Stimulated activated CD4-positive, alpha-beta T cell treated with anti-CD3 and anti-CD28 coated beads, Interleukin-12 subunit alpha, Interleukin-12 subunit beta, amount 100 ng/mL, for 48 hours (primary cell): ENCODE measurements at regions not wholly inside any gene's neighbourhood (a gene's known extent, or its start where the extent isn't known, plus 50 kb on each side); places are given as distances from the start of the nearest gene placed in this dataset.
A peak's percentile ranks its signal among the peaks of the same experiment; 100 is the strongest.

Experiments
- DNase-seq, 3 donors: peaks; one replicate each; pipeline ENCODE4 v3.0.0-alpha.2; 2020; ENCODE audit warnings: low read depth in 2 of 3, low spot score in 1 of 3

GRCh38 chr3:18886331-18886730 lies 262.0 kb upstream of the KCNH8 start:
- no peak for DNase-seq

DNA sequence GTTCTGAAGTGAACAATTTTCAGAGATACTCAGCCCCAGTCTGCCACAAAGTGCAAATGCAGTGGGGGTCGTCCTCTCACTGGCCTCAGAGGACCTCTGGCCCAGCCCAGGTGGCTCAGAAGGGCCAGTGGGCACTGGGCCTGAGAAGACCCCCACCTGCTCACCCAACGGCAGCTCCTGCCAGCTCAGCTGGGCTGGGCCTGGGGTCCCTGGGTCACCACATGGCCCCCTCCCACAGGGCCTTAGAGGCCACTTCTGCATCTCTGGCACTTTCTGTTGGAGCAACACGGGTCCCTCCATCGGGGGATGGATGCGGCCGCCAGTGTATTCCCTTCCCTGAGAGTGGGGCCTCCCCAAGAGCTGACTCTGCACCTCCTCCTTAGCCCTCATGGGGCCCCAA lies 262.7 kb upstream of the KCNH8 start:
- no peak for DNase-seq

DNA sequence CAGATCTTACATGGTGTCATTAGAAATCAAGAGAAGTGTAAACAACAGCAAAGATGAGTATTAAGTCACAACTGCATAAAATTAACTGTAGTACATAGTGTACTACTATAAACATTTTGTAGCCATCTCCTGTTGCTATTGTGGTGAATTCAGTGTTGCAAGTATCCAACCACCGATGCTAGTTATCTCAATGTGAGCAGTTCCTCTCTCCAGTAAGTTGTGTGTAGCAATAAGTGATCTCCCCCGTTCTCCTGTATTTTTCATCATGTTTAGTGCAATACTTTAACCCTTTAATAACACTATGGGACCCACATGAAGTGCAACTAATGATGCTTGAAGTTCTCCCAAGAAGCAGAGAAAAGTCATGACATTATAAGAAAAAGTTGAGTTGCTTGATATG lies 264.7 kb upstream of the KCNH8 start:
- DNase-seq = no peak

GRCh38 chr3:18880691-18881090 lies 267.6 kb upstream of the KCNH8 start:
- no peak for DNase-seq

DNA sequence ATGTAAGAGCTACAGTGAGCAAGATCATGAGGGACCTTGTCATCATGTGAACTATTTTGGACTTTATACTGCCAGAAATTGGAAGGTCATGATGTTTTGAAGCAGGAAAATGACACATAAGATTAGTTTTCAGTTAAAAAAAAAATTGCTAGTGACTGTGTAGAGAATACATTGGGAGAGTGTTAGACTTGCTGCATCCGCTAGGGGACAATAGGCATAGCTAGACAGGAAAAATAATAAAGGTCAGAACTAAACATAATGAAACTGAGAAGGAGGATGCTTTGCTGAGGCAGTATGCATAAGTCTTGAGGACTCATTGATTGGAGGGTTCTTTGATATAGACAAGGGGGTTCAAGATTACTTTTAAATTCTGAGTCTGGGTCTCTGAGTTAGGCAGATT lies 275.8 kb upstream of the KCNH8 start:
- no peak for DNase-seq

- DNase-seq = no peak
Measured at GRCh38 chr3:18870642-18871041, 277.7 kb upstream of the KCNH8 start.

GRCh38 chr3:18870074-18870640 lies 278.2 kb upstream of the KCNH8 start:
- no peak for DNase-seq

- peak in 1 of 3 donors; percentile 28 for DNase-seq
Measured at GRCh38 chr3:18868911-18869689, 279.2 kb upstream of the KCNH8 start.

DNA sequence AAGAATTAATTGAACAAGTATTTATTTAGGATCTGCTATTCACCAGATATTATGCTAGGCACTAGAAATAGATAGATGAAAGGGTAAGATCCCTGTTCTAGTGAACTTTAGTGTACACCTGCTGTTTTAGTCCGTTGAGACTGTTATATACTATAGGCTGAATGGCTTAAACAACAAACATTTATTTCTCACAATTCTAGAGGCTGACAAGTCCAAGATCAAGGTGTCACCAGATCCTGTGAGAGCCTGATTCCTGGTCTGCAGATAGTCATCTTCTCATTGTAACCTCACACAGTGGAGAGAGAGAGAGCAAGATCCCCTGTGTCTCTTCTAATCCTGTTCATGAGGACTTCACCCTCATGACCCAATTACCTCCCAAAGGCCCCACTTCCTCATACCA lies 281.4 kb upstream of the KCNH8 start:
- no peak for DNase-seq

DNA sequence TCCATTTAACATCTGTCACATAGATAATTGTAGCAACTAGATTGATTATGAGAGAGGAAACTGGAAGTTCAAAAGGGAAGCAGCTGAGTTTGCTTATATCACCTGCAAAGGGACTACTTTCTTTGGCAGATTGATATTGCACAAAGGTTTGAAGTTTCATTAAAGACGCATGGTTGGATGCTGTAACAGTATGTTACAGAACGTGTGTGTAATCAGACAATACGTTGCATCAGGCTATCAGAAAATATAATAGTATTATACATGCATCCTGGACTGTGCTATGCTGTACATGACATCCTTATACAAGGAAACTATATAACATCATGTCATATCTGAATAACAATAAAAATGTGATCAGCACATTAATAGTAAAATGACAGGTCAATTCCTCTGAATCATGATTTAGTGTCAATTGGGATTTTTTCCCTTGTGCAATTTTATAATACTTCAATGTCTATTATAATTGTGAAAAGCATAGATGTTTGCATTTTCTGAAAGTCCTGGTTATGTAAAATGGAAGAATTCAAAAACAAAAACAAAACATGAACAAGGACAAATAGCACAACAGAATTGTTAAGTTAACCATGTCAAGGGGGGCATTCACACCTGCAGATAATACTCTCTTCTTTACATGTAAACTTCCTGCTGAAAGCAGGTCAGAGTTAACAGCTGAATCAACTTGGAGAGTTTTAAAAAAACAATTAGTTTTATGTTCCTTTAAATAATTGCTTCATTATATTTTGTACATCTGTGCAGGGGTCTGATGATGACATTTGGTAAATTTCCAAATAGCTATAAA lies 283.2 kb upstream of the KCNH8 start:
- DNase-seq = no peak

- no peak for DNase-seq
Measured at GRCh38 chr3:18862077-18862476, 286.2 kb upstream of the KCNH8 start.

GRCh38 chr3:18861137-18861536 lies 287.2 kb upstream of the KCNH8 start:
- no peak for DNase-seq

DNA sequence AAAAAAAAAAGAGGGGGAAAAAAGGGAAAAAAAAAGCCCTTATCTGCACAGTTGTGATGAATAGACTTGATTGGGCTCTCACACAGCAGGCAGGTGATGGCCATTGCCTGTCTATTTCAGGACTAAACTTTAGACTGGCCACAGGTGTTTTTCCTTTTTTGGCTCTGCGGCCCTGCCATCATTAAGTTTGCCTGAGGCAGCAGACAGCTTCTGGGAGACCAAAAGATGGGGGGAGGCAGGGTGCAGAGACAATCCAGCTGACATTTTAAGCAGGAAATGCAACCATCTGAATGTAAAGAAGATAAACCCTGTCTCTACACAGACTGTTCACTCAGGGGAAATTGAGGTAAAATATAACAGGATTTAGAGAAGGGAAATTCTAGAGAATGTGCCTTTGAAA lies 295.0 kb upstream of the KCNH8 start:
- DNase-seq = no peak

DNA sequence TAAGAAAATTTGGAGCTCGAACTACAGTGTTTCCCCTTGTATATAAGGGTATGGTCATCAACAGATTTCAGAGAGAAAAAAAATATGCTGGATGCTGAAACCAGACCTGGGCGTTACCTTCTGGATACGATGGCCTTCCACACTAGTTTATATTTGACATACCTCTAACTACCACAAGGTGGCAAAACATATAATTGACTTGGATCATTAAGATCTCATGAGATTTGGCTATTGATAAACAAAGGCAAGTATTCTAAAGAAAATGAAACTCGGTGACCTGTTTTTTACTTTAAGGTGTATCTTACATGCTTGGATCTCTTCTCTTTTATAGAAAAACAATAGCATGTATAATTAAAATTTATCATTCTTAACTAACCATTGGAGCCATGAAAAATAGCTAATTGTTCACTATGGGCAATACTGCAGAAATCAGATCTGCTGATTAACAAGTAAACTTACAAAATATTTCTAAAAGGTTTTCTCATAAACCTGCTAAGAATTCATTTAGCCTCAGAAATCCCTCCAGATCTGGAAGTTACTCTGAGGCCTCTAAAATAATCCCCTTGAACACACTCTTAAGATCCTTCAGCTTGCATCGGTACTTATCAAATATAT lies 300.6 kb upstream of the KCNH8 start:
- DNase-seq = no peak

DNA sequence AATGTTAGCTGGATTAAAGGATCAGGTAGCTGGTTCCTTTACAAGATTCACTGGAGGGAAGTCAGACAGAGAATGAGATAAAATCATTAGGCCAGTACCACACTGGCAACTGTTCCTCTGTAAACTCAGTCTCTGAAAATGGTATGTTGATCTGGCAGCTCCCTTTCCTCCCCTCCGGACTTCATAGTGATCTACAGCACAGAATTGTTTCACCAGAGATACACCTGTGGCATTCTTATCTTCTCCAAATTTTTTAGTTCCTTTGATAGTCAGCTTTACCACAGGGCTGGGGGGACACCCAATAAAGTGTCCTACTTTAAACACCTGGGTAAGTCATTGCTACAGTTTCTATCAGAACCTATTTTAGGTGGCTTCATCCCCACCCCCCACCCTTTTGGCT lies 304.3 kb upstream of the KCNH8 start:
- no peak for DNase-seq

GRCh38 chr3:18843188-18843587 lies 305.1 kb upstream of the KCNH8 start:
- no peak for DNase-seq

DNA sequence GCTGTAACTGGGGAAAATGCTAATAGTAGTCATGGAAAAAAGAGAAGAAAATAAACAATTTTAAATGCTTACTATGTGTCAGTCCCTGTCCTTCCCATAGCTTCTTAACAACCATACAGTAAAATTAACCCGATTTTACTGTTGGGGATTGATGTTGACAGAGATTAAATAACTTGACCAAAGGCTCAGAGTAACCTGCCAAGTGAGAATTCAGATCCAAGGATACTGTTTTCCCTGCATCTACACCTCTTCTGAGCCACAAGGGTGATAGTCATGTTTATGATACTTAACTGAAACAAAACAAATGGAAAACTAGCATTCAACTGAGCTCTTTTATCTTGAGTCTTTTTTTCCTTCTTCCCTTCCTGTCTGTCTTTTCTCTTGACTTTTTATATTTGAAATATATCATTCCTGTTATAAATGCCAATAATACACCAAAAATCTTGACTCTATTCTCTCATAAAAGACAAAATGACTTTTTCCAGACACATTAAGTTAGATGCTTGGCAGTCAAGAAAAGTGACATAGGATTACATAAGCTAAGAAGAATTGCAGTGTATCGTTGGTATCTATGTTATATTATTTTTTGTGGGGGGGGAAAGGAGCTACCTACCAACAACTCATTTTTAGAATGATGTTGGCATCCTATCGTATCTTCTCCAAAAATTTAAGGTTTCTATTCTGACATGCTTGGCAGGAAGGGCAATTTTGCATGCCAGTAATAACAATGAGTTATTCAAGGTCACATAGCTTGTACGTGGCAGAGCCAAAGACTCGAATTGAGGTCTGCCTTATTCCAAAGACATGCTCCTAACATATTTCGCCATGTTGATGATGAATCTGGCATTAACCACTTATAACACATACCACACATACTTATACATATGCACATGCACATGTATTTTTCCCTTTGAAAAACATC lies 306.6 kb upstream of the KCNH8 start:
- no peak for DNase-seq

DNA sequence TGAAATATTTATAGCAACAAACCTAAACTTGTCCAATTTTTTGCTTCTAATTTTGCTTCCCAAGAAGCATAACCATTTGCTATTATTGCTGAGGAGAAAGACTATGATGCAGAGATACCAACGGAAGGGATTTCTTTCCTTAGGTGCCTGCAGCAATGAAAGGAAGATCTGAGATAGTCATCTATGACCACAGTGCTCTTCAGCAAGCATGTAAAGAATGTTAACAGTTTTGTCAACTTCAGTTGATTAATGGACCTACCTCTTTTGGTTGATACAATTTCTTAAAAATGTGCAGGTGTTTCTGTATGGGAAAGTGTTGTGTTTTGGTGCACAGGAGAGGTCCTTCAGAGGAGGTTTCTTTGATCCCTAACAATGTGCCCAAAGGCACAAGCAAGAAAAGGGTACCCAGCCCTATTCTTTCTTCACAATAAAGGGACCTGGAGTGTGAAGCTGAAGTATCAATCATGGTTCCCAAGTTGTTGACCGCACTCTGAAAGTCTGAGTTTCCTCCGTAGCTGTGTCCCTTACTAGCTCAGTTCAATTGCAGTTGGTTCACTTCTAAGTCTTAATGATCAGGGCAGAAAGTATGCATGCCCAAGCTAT lies 307.7 kb upstream of the KCNH8 start:
- DNase-seq = no peak

GRCh38 chr3:18838758-18839157 lies 309.6 kb upstream of the KCNH8 start:
- DNase-seq = no peak

GRCh38 chr3:18837137-18837755 lies 311.1 kb upstream of the KCNH8 start:
- no peak for DNase-seq
